ENCODE measurements at regions not wholly inside any gene's neighbourhood (a gene's known extent, or its start where the extent isn't known, plus 50 kb on each side); places are given as distances from the start of the nearest gene placed in this dataset.

DNA sequence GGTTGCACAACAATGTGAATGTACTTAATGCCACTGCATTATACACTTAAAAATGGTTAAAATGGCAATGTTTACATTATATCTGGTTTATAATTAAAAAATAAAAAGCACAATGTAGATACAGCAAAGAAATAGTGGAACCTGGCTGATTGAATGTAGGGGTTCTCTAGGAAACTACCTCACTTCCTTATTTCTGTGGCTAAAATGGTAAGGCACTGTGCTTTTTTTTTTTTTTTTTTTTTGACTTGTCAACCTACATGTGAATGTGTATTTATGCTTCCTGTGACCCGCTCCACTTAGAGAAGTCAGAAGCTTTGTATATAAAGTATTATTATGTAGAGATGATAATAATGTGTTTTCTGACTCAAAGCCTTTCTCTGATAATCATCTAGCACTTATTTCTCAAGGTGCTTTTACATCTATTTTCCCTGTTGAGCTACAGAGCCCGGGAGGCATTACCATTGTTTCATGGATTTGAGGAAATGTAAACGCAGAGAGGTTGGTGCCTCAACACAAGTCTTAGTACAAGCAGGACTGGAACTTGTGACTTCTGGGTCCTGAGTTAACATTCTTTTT, 55.0 kb downstream of the SOX4 start:
- no peak for DNase-seq

DNA sequence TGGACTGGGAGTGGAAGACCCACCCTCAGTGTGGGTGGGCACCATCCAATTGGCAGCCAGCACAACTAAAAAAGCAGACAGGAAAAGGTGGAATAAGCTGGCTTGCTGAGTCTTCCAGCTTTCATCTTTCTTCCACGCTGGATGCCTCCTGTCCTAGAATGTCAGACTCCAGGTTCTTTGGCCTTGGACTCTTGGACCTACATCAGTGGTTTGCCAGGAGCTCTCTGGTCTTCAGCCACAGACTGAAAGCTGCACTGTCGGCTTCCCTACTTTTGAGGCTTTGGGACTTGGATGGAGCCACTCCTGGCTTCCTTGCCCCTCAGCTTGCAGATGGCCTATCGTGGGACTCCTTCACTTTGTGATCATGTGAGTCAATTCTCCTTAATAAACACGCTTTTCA, 59.8 kb downstream of the SOX4 start:
- no peak for DNase-seq

DNA sequence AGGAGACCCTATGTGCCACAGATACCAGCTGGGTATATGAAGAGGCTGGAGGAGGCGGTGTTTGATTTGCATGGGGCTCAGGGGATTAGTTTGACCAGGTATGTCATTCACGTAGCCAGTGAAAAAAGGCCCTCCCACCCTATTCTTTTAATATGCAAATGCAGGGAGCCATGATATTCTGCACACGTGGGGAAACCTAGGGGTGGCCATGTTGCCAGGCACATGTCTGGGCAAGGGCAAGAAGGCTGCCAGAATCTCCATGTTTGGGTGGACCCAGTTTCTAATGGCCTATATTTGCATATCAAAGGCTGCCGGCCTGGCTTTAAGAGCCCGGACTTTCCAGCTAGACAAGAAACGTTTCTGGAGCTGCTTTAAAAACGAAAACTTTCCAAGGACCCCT, 60.4 kb downstream of the SOX4 start:
- no peak for DNase-seq

DNA sequence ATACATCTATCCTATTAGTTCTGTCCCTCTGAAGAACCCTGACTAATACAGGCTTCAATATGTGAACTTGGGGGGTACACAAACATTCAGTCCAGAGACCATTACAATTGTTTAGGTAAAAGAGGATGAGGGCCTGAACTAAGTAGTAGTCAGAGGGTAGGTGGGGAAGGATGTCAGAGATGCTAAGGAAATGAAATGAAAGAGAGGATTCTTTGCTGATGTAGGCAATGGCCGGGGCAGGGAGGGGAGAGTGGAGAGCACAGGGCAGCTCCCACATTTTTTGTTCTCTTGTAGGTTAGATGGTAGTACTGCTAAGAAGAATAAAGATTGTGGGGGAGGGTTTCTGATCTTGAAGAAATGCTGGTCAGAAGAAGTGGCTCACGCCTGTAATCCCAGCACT, 60.8 kb downstream of the SOX4 start:
- DNase-seq = no peak

DNA sequence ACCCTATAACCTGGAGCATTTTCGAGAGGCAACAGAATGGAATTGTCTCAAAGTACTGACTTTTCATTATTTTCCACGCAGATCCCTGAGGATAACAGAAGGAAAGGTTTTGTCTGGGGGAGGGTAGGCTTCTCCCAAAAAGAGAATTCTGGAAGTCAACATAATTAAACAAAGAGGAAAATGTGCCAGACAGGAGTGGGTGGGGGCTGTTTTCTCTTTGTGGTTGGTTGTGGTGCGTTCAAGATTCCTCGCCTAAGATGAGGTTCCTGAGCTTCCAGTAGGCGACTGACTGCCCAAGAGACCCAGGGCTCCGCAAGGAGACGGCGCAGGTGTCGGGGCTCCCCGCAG, 70.4 kb downstream of the SOX4 start:
- DNase-seq = no peak

DNA sequence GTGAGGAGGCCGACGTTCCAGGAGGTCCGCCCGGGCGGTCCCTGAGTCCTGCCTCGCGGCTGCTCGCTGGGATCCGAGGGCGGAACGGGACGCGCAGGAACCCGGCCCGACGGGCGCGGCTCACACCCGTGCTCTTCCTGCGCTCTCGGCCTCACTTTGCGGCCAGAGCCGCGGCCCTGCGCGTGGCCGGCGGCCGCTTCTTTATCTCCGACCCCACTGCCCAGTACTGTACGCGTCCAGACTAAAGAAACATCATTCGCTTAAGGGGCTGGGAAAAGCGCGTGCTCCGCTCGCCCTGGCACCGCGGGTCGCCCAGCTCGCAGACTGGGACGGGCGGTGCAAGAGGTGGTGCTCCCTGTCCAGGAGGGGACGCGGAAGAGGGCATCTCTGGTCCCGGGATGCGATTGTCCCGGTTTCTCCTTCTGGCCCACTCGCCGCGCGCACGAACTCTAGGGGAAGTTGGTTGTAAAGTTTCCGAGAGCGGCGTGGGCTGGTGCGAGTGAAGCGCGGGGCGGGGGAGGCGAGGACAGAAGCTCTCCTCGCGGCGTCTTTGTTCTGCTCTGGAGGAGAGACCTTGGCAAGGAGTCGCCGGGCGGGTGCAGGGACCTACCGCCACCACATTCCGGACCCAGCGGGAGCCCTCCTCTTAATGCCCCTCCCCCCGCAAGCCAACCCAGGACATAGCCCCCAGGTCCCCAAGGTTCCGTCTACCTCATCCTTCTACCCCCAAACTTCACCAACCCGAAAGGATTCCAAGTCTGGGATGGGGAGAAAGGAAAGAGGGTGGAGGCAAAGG, 71.0 kb downstream of the SOX4 start:
- DNase-seq = peak; percentile 68

DNA sequence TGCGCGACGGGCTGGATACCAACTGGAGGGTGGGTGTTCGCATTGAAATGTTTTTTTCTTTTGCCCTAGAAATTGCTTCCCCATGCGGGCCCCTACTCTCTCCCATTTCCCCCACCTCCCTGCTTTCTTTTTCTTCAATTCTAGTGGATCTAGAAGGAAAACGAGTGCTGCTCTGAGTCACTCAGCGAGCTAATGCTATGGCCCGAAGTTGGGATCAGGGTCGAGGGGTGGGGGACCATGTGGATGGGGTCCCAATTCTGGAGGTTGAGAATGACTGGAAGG, 71.5 kb downstream of the SOX4 start:
- DNase-seq = peak; percentile 23

DNA sequence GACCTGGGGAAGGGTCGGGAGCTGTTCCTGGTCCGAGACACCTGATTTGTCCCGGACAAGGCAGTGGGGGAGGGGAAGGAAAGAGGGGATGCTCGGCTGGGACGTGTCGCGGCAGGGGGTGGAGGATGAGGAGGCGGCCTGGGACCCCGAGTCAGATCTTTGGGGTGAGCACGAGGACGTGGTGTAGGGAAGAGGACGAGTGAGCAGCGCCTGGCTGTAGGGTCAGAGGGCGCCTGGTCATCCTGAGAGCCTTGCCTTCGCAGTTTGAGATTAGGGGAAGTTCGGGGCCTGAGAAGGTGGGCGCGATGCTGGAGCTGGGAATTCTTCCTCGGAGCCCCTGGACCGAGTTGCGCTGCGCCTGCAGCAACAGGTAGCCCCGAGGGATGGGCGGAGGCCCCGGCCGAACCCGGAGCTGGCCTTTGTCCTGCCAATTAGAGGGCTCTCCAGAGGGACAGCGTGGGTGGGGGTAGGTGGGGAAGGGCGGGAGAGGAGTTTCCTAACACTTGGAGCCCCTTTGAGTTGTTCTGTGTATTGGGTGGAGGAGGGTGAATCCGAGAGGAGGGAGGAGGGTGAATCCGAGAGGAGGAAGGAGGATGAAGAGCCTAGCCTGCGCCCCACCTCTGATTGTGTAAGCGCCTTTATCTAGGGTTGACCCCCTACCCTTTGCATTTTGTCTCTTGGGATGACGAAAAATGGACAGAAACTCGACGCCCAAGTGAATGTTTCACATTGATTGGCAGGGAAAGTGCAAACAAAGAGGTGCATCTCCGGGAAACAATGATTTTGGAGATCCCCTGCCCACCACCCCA, 72.0 kb downstream of the SOX4 start:
- peak; percentile 32 for DNase-seq

DNA sequence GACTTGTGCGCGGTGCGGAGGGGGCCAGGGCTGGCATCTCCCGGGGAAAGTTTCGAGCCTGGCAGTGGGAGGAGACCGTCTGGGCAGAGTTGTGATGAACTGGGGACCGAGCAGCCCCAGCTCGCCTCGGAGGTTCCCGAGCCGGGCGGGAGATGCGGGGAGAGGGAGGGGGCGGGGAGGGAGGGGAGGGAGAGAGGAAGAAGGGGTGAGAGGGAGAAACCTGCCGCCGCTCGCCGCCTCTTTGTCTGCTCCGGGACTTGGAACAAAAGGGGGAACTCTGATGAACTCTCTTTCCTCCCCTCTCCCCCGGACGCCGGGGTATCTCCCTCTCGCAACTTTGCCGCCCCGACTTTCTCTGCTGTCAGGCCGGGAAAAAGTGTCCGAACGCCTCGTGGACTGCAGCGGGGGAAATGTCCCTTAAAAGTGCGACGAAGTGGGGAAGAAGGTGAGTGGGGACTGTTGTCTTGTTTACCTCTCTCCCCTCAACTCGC, 72.7 kb downstream of the SOX4 start:
- peak; percentile 45 for DNase-seq

DNA sequence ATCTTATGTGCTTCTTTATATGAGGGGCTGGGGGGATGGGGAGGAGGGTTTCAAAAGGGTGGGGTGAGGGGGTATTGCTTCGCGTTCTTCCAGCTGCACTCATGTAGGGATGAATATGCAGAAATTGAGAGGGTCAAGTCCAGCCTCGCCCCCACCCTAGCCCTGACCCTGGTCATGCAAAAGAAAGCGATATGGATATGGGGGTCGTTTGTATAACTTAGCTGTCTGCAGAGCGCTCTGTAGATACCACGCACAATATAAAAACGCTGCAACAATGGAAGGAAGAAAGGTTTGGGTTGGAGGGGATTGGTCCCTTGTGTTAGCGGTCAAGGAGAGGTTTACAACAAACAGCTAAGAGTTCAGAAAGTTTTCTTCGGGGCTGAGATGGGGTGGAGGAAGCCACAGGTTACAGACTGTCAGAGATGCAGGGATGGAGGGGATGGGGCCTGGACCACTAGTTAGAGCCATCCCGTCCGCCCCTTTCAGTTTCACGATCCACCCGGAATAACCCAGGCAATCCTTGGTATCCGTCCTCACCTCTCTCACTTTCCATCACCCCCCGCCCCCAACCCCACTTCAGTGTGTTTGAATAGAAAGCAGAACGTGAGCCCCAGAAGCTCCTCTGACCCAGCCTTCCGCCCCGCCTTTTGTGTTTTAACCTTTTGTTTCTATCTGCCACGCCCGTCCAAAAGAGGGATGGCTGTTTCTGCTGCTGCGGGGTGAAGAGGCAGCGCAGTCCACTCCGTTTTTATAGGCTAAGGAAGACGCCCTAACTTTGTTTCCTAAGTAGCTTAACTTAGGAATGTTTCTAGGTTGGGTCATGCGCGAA, 73.5 kb downstream of the SOX4 start:
- DNase-seq = peak; percentile 34

DNA sequence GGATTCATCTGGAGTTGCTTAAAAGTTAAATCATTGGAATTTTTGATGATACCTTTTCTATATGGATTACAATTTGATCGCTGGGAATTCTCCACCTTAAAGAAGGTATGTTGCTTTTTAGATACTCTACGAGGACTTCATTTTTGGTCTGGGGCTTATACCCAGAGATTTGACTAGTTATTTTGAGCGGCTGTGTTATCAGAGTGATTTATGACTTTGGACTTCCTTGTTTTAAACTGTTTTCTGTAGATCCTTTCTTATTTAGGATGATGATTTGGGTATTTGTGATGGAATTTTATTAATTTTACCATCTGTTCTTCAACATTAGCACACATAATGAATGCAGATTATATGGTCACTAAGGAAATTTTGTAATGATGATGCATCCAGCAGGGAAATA, 75.2 kb downstream of the SOX4 start:
- DNase-seq = no peak

DNA sequence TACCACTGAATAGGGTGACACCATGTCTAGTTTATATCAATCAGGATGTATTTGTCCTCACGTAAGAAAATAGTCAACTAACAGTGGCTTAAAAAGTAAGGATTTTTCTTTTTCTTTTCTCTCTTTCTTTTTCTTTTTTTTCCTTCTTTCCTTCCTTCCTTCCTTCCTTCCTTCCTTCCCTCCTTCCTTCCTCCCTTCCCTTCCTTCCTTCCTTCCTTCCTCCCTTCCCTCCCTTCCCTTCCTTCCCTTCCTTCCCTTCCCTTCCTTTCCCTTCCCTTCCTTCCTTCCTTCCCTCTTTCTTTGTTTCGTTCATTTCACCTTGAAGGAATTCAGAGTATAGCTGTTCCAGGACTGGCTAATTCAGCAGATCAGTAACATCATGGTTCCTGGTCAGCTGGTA, 83.2 kb downstream of the SOX4 start:
- DNase-seq = no peak

DNA sequence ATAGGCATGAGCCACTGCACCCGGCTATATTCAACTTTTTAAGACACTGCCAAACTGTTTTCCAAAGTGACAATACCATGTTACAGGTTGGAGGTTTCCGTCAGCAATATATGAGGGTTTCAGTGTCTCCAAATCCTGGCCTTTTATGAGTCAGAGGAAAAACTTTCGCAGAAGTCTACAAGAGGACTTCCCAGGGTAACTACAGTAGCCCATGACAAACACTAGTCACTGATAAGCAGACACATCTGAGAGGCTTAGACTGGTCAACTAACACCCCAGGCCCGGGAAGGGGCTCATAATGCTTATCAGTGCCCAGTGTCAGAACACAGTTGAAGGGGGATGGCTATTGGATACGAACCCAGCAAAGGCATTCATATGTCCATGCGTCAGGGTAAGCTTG, 85.4 kb downstream of the SOX4 start:
- DNase-seq = no peak

DNA sequence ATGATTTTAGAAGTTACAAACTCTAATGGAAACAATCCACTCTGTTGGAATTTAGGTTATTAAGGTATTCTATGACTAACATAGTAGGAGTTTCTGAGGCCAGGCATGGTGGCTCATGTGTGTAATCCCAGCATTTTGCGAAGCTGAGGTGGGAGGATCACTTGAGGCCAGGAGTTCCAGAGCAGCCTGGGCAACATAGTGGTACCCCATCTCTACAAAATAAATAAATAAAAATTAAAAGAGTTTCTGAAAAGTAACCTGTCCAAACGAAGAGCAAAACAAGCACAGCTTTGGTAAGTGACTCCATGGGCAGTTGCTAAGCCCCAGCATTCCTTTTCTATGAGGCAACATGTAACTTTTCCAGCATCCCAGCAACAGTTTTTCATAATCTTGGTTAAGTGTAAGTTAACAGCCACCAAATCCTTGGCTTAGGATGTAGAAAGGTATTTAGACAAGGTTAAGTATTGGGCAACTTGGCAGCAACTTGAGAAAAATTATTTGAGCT, 86.3 kb downstream of the SOX4 start:
- DNase-seq = no peak

DNA sequence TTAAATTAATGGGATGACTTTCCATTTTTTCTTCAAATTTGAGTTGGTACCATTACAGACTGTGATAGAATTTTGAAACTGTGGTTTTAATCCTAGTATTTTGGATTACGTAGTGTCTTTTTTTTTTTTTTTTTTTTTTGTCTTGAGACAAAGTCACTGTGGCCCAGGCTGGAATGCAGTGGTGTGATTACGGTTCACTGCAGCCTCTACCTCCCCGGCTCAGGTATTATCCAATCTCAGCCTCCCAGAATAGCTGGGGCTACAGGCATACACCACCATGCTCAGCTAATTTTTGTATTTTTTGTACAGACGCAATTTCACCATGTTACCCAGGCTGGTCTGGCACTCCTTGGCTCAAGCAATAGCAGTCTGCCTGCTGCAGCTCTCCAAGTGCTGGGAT, 87.1 kb downstream of the SOX4 start:
- DNase-seq = no peak

DNA sequence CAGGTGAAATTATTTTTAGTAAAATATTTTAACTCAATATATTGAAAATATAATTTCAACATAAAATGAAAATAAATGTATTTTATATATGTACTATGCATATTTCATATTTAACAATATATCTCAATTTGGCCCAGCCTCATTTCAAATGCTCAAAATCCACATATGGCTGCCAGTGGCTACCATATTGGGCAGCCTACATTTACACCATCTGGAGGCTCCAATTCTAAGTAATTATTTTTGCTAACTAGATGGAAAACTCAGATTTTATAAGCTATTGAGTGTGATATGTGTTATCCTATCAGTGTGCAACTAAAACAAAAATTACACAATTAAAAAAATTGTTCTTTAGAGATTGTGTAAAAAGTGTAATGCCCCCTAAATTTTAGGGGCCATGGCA, 96.9 kb downstream of the SOX4 start:
- DNase-seq = no peak

DNA sequence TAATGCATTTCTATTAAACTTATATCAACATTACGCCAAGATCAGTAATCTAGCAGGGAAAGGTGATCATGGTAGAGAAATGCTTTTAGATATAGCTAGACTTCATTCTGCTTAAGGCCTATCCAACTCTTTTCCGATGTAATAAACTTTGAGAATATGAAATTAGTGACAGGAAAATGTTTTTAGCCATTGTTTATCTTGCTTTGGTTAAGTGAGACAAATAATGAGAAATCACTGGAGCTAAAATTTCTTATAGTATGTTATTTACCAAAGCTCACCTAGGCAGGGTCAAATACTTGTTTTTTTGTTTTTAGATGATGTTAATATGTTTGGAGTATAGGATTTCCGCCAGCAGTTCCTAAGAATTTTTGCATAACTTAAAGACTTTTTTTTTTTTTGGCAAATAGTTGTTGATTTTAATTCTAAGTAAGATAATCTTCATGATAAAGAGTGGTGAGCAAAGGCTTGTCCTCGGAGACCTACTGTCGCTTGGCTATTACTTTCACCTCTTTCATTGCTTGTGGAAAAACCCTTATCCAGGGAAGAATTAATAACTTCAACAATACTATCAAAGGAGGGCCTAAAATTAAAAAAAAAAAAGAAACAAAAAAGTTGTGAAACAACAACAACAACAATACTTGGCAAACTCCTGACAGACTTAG, 98.3 kb downstream of the SOX4 start:
- no peak for DNase-seq

DNA sequence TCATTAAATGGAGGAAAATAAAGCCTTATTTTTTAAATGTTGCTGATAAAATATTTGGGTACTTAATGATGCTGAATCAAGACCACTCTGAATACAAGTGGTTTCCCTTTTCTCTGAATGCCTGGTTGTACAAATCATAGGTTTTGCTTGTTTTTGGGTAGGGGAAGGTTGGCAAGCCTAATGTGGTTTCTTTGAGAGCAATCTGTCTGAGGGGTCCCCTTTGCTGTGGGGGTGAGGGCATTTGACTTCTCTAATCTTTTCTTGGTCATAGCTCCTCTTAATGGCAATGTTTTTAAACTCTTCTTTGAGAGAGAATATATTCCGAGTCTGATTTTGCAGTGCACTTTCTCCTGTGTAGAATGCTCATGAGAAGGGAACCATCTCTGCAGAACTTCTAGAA, 99.2 kb downstream of the SOX4 start:
- DNase-seq = no peak

DNA sequence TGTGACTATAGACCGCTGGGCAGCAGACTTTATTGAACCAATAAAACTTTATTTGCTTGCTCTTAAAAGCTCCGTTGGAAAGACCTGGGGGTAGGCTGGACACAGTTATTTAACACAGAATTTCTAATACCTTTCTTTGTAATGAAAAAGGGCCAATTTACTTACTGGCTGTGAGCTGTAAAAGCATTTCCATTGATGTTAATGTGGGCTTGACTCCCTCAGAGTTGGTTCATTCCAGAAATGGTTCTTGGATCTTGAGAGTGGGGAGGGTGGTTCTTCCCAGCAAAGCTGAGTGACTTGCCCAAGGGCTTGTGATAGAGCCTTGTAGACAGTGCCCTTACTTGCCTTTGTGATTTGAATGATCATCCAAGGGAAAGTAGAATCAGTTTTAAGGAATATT, 100.6 kb downstream of the SOX4 start:
- DNase-seq = no peak

DNA sequence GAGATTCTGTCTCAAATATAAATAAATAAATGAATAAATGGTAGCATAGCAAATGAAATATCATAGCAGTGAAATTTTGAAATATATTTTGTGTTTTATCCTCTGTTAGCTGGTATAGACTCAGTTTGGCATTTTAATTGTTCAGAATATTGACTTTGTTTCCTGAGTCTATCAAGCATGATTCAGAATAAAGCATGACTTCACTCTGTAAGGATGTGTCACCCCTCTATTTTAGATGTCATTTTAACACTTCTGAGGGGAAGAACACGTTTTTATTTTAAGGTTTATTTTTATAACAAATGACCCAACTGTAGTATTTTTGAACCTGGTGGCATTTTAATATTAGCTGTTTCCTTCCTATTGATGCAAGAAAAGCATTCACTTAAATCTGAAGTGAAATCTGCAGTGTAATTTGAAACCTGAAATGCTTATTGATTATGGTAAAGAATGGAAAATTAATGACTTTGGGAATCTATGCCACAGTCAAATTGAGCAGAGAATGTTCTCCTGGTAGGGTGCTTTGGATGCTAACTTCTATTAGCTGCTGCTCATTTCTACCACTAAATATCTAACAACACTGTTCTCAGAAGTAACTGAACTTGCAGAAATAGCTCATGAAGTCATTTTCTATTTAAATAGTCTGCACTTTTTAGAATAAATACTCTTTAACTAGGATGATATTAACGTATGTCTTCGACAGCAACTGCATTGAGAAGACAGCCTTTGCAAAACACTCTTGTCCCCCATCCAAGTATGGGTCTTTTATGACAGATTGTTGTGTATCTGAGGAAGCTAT, 114.2 kb downstream of the SOX4 start:
- no peak for DNase-seq

DNA sequence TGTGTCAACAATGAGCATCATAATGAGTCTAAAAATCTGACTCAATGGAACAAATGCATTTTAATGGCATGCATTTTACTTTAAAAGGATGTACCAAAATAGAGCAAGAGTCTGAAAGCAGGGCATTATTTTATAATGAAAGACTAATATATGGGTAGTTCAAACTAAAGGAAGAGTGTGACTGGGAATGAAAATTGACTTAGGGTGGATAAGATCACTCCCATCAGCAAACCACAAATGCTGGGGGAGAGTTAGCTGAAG, 114.7 kb downstream of the SOX4 start:
- DNase-seq = no peak

DNA sequence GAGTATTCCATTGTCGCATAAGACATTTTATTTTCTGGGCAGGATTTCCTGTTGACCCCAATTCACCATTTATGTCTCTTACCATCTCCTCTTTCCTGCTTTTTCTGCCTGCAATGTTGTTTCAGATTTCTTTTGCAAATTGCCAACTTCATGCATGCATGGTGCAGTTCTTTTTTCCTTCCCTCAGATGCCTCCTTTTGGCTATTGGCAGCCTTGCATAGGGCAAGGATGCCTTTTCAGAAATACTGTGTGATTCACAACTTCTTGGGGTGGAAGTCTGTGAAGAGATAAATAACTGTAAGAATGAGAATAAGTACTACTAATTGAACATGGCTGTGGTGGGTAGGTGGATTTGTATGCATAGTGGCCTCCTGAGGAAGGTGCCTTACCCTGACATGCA, 116.7 kb downstream of the SOX4 start:
- DNase-seq = no peak
